ENCODE measurements at regions not wholly inside any gene's neighbourhood (a gene's known extent, or its start where the extent isn't known, plus 50 kb on each side); places are given as distances from the start of the nearest gene placed in this dataset.

- no peak overlapping the region for H3K4me3 Mint-ChIP-seq (ENCODE audit: unreplicated experiment)
- TF ChIP-seq, protein P1, sequence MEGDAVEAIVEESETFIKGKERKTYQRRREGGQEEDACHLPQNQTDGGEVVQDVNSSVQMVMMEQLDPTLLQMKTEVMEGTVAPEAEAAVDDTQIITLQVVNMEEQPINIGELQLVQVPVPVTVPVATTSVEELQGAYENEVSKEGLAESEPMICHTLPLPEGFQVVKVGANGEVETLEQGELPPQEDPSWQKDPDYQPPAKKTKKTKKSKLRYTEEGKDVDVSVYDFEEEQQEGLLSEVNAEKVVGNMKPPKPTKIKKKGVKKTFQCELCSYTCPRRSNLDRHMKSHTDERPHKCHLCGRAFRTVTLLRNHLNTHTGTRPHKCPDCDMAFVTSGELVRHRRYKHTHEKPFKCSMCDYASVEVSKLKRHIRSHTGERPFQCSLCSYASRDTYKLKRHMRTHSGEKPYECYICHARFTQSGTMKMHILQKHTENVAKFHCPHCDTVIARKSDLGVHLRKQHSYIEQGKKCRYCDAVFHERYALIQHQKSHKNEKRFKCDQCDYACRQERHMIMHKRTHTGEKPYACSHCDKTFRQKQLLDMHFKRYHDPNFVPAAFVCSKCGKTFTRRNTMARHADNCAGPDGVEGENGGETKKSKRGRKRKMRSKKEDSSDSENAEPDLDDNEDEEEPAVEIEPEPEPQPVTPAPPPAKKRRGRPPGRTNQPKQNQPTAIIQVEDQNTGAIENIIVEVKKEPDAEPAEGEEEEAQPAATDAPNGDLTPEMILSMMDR (IDR thresholded peaks at IDR 0.05; ENCODE audit: unreplicated experiment): no peak
- H3K27ac Mint-ChIP-seq (ENCODE audit: low read depth, unreplicated experiment): no peak overlapping the region
- no peaks in the 10 kb centered on the region for H3K27me3 Mint-ChIP-seq (ENCODE audit: insufficient read depth, unreplicated experiment)
- no TSS peak for BruUV-seq (replicated peaks)
- no peaks in the 10 kb centered on the region for H3K36me3 Mint-ChIP-seq (ENCODE audit: insufficient read depth, unreplicated experiment)
- intact Hi-C loops (cut with micrococcal nuclease): no loop called here
- CTCF ChIA-PET: interaction anchor here (1.0 to 1.5 kb wide), 2 partner anchors 13 to 212 kb away, joined by 3 to 4 read pairs; no protein-coding TSS in a partner anchor
- no peaks in the 10 kb centered on the region for H3K9me3 Mint-ChIP-seq (ENCODE audit: unreplicated experiment)
- H3K4me1 Mint-ChIP-seq (ENCODE audit: insufficient read depth, unreplicated experiment): no peaks in the 10 kb centered on the region
- POLR2A ChIA-PET: interaction anchor here (1.0 to 1.2 kb wide), 2 partner anchors 12 to 188 kb away, joined by 3 to 5 read pairs; no protein-coding TSS in a partner anchor
- no peak for DNase-seq (ENCODE audit: unreplicated experiment)
These were observed 89.6 kb upstream of the ETS2 start for GRCh38 chr21:38716088-38716487.

DNA sequence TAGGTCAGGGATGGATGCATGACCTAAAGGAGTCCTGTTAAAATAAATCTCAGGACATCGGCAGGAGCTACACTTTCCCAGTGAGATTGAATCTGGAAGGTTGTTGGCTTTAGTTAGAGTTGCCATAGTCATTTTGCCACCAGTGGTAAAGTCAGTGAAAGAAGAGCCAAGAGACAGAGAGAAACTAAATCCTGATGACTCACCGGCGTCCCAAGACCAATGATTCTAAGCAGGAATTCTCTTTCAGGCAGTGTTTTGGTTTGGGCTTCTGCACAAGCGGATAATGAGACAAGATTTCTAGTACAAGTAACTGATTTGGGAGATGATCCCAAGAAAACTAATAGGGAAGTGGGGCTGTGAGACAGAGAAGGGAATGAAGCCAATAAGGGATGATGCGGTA is 88.8 kb upstream of the ETS2 start:
- ChIA-PET CTCF (interaction anchor here (0.6 to 1.5 kb wide), 2 partner anchors 14 to 213 kb away, joined by 4 read pairs; no protein-coding TSS in a partner anchor), POLR2A (no interaction called here)
- BruUV-seq (replicated peaks): no TSS peak
- peak; percentile 15 for DNase-seq (ENCODE audit: unreplicated experiment)
- Mint-ChIP-seq H3K9me3 (ENCODE audit: unreplicated experiment) (no peaks in the 10 kb centered on the region), H3K4me3 (ENCODE audit: unreplicated experiment) (no peak overlapping the region), H3K27me3 (ENCODE audit: insufficient read depth, unreplicated experiment) (no peaks in the 10 kb centered on the region), H3K27ac (ENCODE audit: low read depth, unreplicated experiment) (no peak overlapping the region), H3K4me1 (ENCODE audit: insufficient read depth, unreplicated experiment) (no peaks in the 10 kb centered on the region), H3K36me3 (ENCODE audit: insufficient read depth, unreplicated experiment) (no peaks in the 10 kb centered on the region)
- intact Hi-C loops (cut with micrococcal nuclease): no loop called here
- TF ChIP-seq, protein P1 (IDR thresholded peaks at IDR 0.05; ENCODE audit: unreplicated experiment): no peak

DNA sequence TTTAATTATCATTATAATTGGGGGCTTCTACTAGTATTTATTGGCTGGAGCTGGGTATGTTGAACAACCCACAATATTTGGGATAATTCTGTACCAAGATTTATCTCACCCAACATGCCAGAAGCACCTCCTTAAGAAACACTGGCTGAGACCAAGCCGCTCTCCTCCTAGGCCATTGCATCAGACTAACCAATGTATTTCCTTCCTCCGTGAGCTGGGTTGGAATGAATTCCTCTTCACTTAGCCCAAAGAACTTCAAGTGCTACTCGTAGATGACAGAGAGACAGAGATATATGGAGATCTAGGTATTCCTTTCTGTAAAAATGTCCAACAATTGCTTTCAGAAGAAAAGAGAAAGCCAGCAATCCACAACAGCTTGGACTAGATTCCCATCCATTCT is 87.2 kb upstream of the ETS2 start:
- H3K27ac Mint-ChIP-seq (ENCODE audit: low read depth, unreplicated experiment): no peak overlapping the region
- DNase-seq (ENCODE audit: unreplicated experiment): no peak
- no peaks in the 10 kb centered on the region for H3K36me3 Mint-ChIP-seq (ENCODE audit: insufficient read depth, unreplicated experiment)
- H3K4me1 Mint-ChIP-seq (ENCODE audit: insufficient read depth, unreplicated experiment): no peaks in the 10 kb centered on the region
- TF ChIP-seq, protein P1 (IDR thresholded peaks at IDR 0.05; ENCODE audit: unreplicated experiment): no peak
- ChIA-PET POLR2A (no interaction called here), CTCF (no interaction called here)
- BruUV-seq (replicated peaks): no TSS peak
- H3K4me3 Mint-ChIP-seq (ENCODE audit: unreplicated experiment): no peak overlapping the region
- intact Hi-C loops (cut with micrococcal nuclease): no loop called here
- H3K9me3 Mint-ChIP-seq (ENCODE audit: unreplicated experiment): peaks cover 3% of the 10 kb centered on the region
- no peaks in the 10 kb centered on the region for H3K27me3 Mint-ChIP-seq (ENCODE audit: insufficient read depth, unreplicated experiment)

GRCh38 chr21:38720074-38720473 is 85.7 kb upstream of the ETS2 start:
- H3K27me3 Mint-ChIP-seq (ENCODE audit: insufficient read depth, unreplicated experiment): no peaks in the 10 kb centered on the region
- no peak overlapping the region for H3K4me3 Mint-ChIP-seq (ENCODE audit: unreplicated experiment)
- ChIA-PET POLR2A (interaction anchor here (0.7 to 1.2 kb wide), 2 partner anchors 79 to 82 kb away, joined by 3 read pairs; no protein-coding TSS in a partner anchor), CTCF (interaction anchor here (0.6 to 1.2 kb wide), 2 partner anchors 8 to 215 kb away, joined by 3 read pairs; no protein-coding TSS in a partner anchor)
- no peak overlapping the region for H3K27ac Mint-ChIP-seq (ENCODE audit: low read depth, unreplicated experiment)
- intact Hi-C loops (cut with micrococcal nuclease): no loop called here
- TF ChIP-seq, protein P1 (IDR thresholded peaks at IDR 0.05; ENCODE audit: unreplicated experiment): no peak
- BruUV-seq (replicated peaks): no TSS peak
- no peaks in the 10 kb centered on the region for H3K36me3 Mint-ChIP-seq (ENCODE audit: insufficient read depth, unreplicated experiment)
- peaks cover 18% of the 10 kb centered on the region for H3K9me3 Mint-ChIP-seq (ENCODE audit: unreplicated experiment)
- DNase-seq (ENCODE audit: unreplicated experiment): no peak
- no peaks in the 10 kb centered on the region for H3K4me1 Mint-ChIP-seq (ENCODE audit: insufficient read depth, unreplicated experiment)

Measured in MCF 10A (cell line).